GM23248 (cell line): ENCODE measurements at regions not wholly inside any gene's neighbourhood (a gene's known extent, or its start where the extent isn't known, plus 50 kb on each side); places are given as distances from the start of the nearest gene placed in this dataset.

Experiments
- EZH2 ChIP-seq: fragments of 200-600 bp; sonication (generic); IDR thresholded peaks from 2 replicates; pipeline ENCODE4 v1.6.1; 2018; ENCODE audit warnings: antibody characterized with exemption, mild to moderate bottlenecking; ENCODE audit not compliant: insufficient read depth, poor library complexity, severe bottlenecking
- EZH2phosphoT487 ChIP-seq: fragments of 200-600 bp; sonication (generic); IDR thresholded peaks from 2 replicates; pipeline ENCODE4 v1.6.1; 2018; ENCODE audit warnings: antibody characterized with exemption, moderate library complexity, mild to moderate bottlenecking, low read depth; ENCODE audit not compliant: insufficient read depth

DNA sequence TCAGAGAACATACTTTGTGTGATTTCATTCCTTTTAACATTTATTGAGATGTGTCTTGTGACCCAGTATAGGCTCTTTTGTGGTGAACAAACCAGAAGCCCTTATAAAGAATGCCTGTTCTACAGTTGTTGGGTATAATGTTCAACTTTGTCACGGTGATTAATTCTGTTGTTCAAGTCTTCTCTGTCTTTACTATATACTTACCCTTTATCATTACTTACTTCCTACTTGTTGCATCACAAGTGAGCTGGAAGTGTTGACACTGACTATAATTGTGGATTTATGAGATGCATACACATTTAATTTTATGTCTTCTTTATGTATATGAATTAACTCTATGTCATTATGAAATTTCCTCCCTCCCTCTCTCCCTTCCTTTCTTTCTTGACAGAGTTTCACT lies 59.7 kb upstream of the TBL1XR1 start:
- TF ChIP-seq EZH2, result no peak
- TF ChIP-seq EZH2phosphoT487, result no peak
